Left lung (tissue), 4 donors: ENCODE measurements at regions not wholly inside any gene's neighbourhood (a gene's known extent, or its start where the extent isn't known, plus 50 kb on each side); places are given as distances from the start of the nearest gene placed in this dataset.
A peak's percentile ranks its signal among the peaks of the same experiment; 100 is the strongest.

Experiments
- ATAC-seq: fragments of 200-7000 bp; cut with Tn5 transposase; one replicate; pipeline ENCODE4 v1.9.1; 2020; ENCODE audit warnings: moderate library complexity
- DNase-seq, 4 donors: peaks; one replicate each; pipeline ENCODE4 v3.0.0-alpha.2; 2013 to 2020
- H3K27ac ChIP-seq, 2 donors: fragments of 200-600 bp; sonication (generic) in 1 of 2; one replicate each; pipeline versions ENCODE4 v1.5.0 to v1.8.0; 2020 to 2021
- H3K27me3 ChIP-seq, 2 donors: fragments of 200-600 bp; sonication (generic) in 1 of 2; one replicate each; pipeline versions ENCODE4 v1.5.0 to v1.8.0; 2020 to 2021
- H3K36me3 ChIP-seq, 2 donors: fragments of 200-600 bp; sonication (generic) in 1 of 2; one replicate each; pipeline versions ENCODE4 v1.5.0 to v1.8.0; 2020 to 2021
- H3K4me1 ChIP-seq, 2 donors: fragments of 200-600 bp; one replicate each; pipeline ENCODE4 v1.8.0; 2021
- H3K4me3 ChIP-seq, 2 donors: fragments of 200-600 bp; sonication (generic) in 1 of 2; one replicate each; pipeline versions ENCODE4 v1.5.0 to v1.8.0; 2020 to 2021; ENCODE audit warnings: mild to moderate bottlenecking in 1 of 2
- H3K9me3 ChIP-seq, 2 donors: fragments of 200-600 bp; sonication (generic) in 1 of 2; one replicate each; pipeline versions ENCODE4 v1.5.0 to v1.8.0; 2020 to 2021
- intact Hi-C, 2 donors: fragments of 100-400 bp; cut with DNase I; formaldehyde crosslinking; loops; one replicate each; pipeline versions ENCODE4 v1.11.2 to v1.14.2; 2022
- TF ChIP-seq, protein P1 (sequence below), 2 donors: fragments of 200-600 bp; sonication (generic) in 1 of 2; IDR thresholded peaks; one replicate each; pipeline versions ENCODE4 v1.5.0 to v1.8.0; 2021; ENCODE audit warnings: antibody characterized with exemption in 2 of 2
- donor health status: DM: no; HTN: yes; CAD: no.
- donor health status: DM: no; HTN: no; CAD: no.

GRCh38 chr7:51647931-51648351 lies 331.3 kb upstream of the COBL start:
- H3K27ac ChIP-seq, result no peak overlapping the region
- no peaks in the 10 kb centered on the region for H3K9me3 ChIP-seq
- DNase-seq (peak in 2 of 4 donors; percentile 41 to 46), ATAC-seq (peak; percentile 44)
- H3K4me3 ChIP-seq, result no peak overlapping the region
- no peaks in the 10 kb centered on the region for H3K4me1 ChIP-seq
- no peaks in the 10 kb centered on the region for H3K36me3 ChIP-seq
- H3K27me3 ChIP-seq, result no peaks in the 10 kb centered on the region
- TF ChIP-seq, protein P1, sequence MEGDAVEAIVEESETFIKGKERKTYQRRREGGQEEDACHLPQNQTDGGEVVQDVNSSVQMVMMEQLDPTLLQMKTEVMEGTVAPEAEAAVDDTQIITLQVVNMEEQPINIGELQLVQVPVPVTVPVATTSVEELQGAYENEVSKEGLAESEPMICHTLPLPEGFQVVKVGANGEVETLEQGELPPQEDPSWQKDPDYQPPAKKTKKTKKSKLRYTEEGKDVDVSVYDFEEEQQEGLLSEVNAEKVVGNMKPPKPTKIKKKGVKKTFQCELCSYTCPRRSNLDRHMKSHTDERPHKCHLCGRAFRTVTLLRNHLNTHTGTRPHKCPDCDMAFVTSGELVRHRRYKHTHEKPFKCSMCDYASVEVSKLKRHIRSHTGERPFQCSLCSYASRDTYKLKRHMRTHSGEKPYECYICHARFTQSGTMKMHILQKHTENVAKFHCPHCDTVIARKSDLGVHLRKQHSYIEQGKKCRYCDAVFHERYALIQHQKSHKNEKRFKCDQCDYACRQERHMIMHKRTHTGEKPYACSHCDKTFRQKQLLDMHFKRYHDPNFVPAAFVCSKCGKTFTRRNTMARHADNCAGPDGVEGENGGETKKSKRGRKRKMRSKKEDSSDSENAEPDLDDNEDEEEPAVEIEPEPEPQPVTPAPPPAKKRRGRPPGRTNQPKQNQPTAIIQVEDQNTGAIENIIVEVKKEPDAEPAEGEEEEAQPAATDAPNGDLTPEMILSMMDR (IDR thresholded peaks at IDR 0.05), result no peak
- intact Hi-C loops, result no loop called here

DNA sequence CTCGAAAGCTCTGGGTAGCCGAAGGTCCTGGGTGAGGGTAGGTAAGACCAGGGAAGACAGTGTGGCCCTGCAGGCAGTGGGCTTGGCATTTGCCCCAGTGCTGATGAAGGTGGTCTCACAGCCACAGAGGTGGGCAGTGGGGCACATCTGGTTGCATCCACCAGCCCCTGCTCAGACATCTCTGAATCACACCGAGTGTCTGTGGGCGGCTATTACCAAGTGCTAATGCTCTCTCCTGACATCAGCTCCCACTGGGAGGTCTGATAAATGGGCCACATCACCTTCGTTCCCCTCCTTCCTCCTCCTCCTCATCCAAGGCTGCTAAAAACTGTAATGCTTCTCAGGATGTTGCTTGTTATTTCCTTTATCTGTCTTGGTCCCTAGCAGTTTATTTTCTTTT lies 330.9 kb upstream of the COBL start:
- no peak for ATAC-seq
- Histone ChIP-seq H3K27ac (no peak overlapping the region), H3K4me3 (no peak overlapping the region), H3K27me3 (no peaks in the 10 kb centered on the region), H3K4me1 (no peaks in the 10 kb centered on the region), H3K9me3 (no peaks in the 10 kb centered on the region), H3K36me3 (no peaks in the 10 kb centered on the region)
- TF ChIP-seq, protein P1 (IDR thresholded peaks at IDR 0.05), result no peak
- DNase-seq, result no peak
- intact Hi-C loops, result no loop called here

GRCh38 chr7:51645702-51646298 lies 329.2 kb upstream of the COBL start:
- no peak for DNase-seq
- no peak for ATAC-seq

DNA sequence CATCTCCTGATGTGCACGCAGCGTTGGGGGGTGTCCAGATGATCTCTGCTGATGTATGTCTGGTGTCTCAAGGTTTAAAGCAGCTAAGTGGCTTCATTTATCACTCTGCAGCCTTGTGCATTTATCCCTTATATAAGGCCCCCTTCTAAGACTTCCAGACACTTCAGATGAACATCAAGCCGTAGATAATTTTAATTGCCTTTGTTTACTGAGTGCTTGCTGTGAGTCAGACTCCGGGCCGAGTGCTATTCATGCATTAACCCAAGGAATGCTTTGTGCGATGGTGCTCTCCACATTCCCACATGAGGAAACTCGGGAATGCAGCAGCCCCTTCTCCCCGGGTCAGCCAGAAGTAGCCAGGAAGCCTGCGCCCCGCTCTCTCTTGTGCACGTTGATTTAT lies 328.6 kb upstream of the COBL start:
- peaks cover 0 to 2% of the 10 kb centered on the region in 2 donors for H3K9me3 ChIP-seq
- H3K36me3 ChIP-seq, result no peaks in the 10 kb centered on the region
- no peaks in the 10 kb centered on the region for H3K27me3 ChIP-seq
- no peaks in the 10 kb centered on the region for H3K4me1 ChIP-seq
- intact Hi-C loops, result no loop called here
- TF ChIP-seq, protein P1 (IDR thresholded peaks at IDR 0.05), result no peak
- no peak overlapping the region for H3K27ac ChIP-seq
- no peak overlapping the region for H3K4me3 ChIP-seq
- ATAC-seq (no peak), DNase-seq (no peak)

More at GRCh38 chr7:51645702-51646298, 329.2 kb upstream of the COBL start:
- TF ChIP-seq, protein P1 (IDR thresholded peaks at IDR 0.05), result no peak
- intact Hi-C loops, result no loop called here
- Histone ChIP-seq H3K4me1 (no peaks in the 10 kb centered on the region), H3K27ac (no peak overlapping the region), H3K9me3 (peaks cover 0 to 2% of the 10 kb centered on the region in 2 donors), H3K4me3 (no peak overlapping the region), H3K36me3 (no peaks in the 10 kb centered on the region), H3K27me3 (no peaks in the 10 kb centered on the region)

DNA sequence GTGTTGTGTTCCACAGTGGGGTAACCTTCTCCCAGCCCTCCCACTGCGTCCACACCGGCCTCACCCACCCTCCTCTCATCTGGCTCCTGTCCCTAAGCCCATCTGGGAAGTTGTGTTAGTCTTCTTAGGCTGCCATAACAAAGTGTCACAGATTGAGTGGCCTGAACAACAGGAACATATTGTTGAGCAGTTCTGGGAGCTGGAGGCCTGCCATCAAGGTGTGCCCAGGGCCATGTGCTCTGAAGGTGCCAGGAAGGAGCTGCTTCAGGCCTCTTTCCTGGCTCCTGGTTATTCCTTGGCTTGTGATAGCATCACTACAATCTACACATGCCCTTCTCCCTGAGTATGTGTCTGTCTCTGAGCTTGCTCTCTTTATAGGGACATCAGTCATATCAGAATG lies 327.6 kb upstream of the COBL start:
- Histone ChIP-seq H3K9me3 (peaks cover 0 to 2% of the 10 kb centered on the region in 2 donors), H3K36me3 (no peaks in the 10 kb centered on the region), H3K4me3 (no peak overlapping the region), H3K27me3 (no peaks in the 10 kb centered on the region), H3K27ac (no peak overlapping the region), H3K4me1 (no peaks in the 10 kb centered on the region)
- TF ChIP-seq, protein P1 (IDR thresholded peaks at IDR 0.05), result no peak
- intact Hi-C loops, result no loop called here
- no peak for DNase-seq
- no peak for ATAC-seq
